Kidney (tissue), 13 donors: ENCODE measurements at regions not wholly inside any gene's neighbourhood (a gene's known extent, or its start where the extent isn't known, plus 50 kb on each side); places are given as distances from the start of the nearest gene placed in this dataset.

Experiments used
- DNase-seq, 5 donors: peaks; one replicate each; pipeline ENCODE4 v3.0.0-alpha.2; 2013 to 2020
- FAIRE-seq: peaks from 2 replicates; lab custom pipeline; 2012; peaks lifted over from hg19 to GRCh38; lab: Jason Lieb, UNC
- H3K27ac ChIP-seq, 2 donors: one replicate each; pipeline ENCODE4 v1.7.0; 2013; ENCODE audit warnings: low read depth in 2 of 2, low read length in 2 of 2, inconsistent platforms in 1 of 2
- H3K27me3 ChIP-seq: one replicate; pipeline ENCODE4 v1.7.1; 2013; ENCODE audit warnings: low read length, inconsistent platforms; ENCODE audit not compliant: control insufficient read depth, insufficient read depth
- H3K36me3 ChIP-seq, 3 donors: one replicate each; pipeline versions ENCODE4 v1.7.0 to v1.7.1; 2013; ENCODE audit warnings: low read length in 3 of 3, control low read depth in 1 of 3, inconsistent platforms in 1 of 3; ENCODE audit not compliant: insufficient read depth in 3 of 3, control insufficient read depth in 2 of 3
- H3K4me1 ChIP-seq, 3 donors: one replicate each; pipeline versions ENCODE4 v1.7.0 to v1.7.1; 2013; ENCODE audit warnings: low read length in 3 of 3, inconsistent platforms in 1 of 3, low read depth in 1 of 3; ENCODE audit not compliant: control insufficient read depth in 2 of 3, insufficient read depth in 2 of 3
- H3K4me3 ChIP-seq, 3 donors: one replicate each; pipeline versions ENCODE4 v1.7.0 to v1.8.1; 2013; ENCODE audit warnings: low read length in 3 of 3, control low read depth in 1 of 3, inconsistent platforms in 1 of 3
- H3K9ac ChIP-seq, 3 donors: one replicate each; pipeline versions ENCODE4 v1.7.0 to v1.7.1; 2013; ENCODE audit warnings: low read length in 3 of 3, control low read depth in 1 of 3, inconsistent platforms in 1 of 3
- H3K9me3 ChIP-seq, 3 donors: one replicate each; pipeline versions ENCODE4 v1.7.0 to v1.7.1; 2013; ENCODE audit warnings: low read length in 3 of 3, control low read depth in 1 of 3, inconsistent platforms in 1 of 3; ENCODE audit not compliant: control insufficient read depth in 2 of 3, insufficient read depth in 1 of 3
- intact Hi-C: fragments of 100-400 bp; cut with DNase I; formaldehyde crosslinking; loops from one replicate; pipeline ENCODE4 v1.11.1; 2022
- TF ChIP-seq, protein P1 (sequence below): IDR thresholded peaks from 3 replicates; pipeline ENCODE4 v1.5.1; 2012; ENCODE audit warnings: mild to moderate bottlenecking, moderate library complexity, borderline replicate concordance; ENCODE audit not compliant: insufficient read depth; ENCODE audit errors: extremely low read depth
- donor health status: control.
- donor health status: control.
- donor health status: control.
- donor health status: control.
- donor health status: control.
- donor health status: DM: yes; HTN: yes; CAD: no.
- donor health status: Normal renal cell carcinoma (clear cell type).

GRCh38 chr12:60498656-60499055 is 902.8 kb downstream of the SLC16A7 start:
- no peak overlapping the region for H3K27ac ChIP-seq
- TF ChIP-seq, protein P1, sequence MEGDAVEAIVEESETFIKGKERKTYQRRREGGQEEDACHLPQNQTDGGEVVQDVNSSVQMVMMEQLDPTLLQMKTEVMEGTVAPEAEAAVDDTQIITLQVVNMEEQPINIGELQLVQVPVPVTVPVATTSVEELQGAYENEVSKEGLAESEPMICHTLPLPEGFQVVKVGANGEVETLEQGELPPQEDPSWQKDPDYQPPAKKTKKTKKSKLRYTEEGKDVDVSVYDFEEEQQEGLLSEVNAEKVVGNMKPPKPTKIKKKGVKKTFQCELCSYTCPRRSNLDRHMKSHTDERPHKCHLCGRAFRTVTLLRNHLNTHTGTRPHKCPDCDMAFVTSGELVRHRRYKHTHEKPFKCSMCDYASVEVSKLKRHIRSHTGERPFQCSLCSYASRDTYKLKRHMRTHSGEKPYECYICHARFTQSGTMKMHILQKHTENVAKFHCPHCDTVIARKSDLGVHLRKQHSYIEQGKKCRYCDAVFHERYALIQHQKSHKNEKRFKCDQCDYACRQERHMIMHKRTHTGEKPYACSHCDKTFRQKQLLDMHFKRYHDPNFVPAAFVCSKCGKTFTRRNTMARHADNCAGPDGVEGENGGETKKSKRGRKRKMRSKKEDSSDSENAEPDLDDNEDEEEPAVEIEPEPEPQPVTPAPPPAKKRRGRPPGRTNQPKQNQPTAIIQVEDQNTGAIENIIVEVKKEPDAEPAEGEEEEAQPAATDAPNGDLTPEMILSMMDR = no peak
- H3K9ac ChIP-seq = no peak overlapping the region
- no peaks in the 10 kb centered on the region for H3K9me3 ChIP-seq
- no peak overlapping the region for H3K4me3 ChIP-seq
- no peaks in the 10 kb centered on the region for H3K27me3 ChIP-seq
- intact Hi-C loops = no loop called here
- no peaks in the 10 kb centered on the region for H3K36me3 ChIP-seq
- H3K4me1 ChIP-seq = no peaks in the 10 kb centered on the region
- DNase-seq (no peak), FAIRE-seq (no peak)

DNA sequence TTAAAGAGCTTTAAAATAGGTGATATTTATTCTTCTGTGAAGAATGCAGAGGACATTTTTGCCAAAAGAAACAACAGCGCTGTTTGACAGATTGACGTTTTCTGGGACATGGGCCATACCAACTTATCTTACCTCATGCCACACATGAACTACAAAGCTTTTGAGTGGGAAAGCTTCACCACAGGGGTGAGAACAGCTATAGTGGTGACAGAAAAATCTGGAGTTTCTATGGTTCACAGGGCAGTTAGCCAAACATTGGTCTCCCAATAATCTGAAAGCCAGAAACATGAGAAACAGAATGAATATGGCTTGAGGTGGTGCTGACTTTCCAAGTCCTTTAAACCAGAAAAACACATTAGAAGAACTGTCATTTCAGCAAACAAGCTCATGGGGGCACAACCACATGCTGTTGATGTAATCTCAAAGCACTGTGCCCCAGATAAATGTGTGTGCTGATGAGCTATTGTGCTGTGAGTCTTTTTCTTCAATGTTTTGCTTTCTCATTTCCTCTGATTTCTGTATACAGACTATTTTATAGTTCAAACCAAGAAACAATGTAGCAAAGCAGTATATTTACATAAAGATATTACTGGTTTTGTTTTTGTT is 905.4 kb downstream of the SLC16A7 start:
- Histone ChIP-seq H3K27ac (no peak overlapping the region), H3K9me3 (no peaks in the 10 kb centered on the region), H3K9ac (no peak overlapping the region), H3K36me3 (no peaks in the 10 kb centered on the region), H3K4me1 (no peaks in the 10 kb centered on the region), H3K4me3 (no peak overlapping the region), H3K27me3 (no peaks in the 10 kb centered on the region)
- TF ChIP-seq, protein P1 = no peak
- no peak for DNase-seq
- intact Hi-C loops = no loop called here
- FAIRE-seq = no peak

- TF ChIP-seq, protein P1 = no peak
- no peaks in the 10 kb centered on the region for H3K36me3 ChIP-seq
- H3K9me3 ChIP-seq = no peaks in the 10 kb centered on the region
- no peak overlapping the region for H3K27ac ChIP-seq
- intact Hi-C loops = no loop called here
- H3K27me3 ChIP-seq = no peaks in the 10 kb centered on the region
- H3K4me3 ChIP-seq = no peak overlapping the region
- no peak for FAIRE-seq
- no peak for DNase-seq
- no peak overlapping the region for H3K9ac ChIP-seq
- H3K4me1 ChIP-seq = no peaks in the 10 kb centered on the region
These were observed 927.0 kb downstream of the SLC16A7 start for GRCh38 chr12:60522684-60523400.
